ENCODE measurements at regions not wholly inside any gene's neighbourhood (a gene's known extent, or its start where the extent isn't known, plus 50 kb on each side); places are given as distances from the start of the nearest gene placed in this dataset.

DNA sequence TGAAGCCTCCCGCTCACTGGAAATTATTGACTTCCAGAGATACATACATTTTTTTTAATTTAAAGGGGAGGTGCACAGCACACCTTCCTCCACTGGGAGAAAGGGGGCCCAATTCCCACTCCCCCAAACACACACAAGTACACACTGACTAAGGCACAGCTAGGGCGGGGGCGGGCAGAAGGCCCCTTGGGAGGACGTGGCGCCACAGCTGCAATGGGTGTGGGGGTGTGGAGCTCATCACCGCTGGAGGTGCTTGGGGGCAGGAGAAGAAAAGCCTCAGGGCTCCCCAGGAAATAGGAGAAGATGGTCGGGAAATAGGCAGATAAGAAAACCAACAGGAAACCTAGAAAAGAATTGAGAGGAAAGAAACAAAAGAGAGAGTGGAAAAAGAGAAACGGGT lies 127.3 kb upstream of the FAM98A start:
- TF ChIP-seq CHD2 (IDR thresholded peaks at IDR 0.05; ENCODE audit: low read length, partially characterized antibody) (no peak), ELF1 (IDR thresholded peaks at IDR 0.05) (no peak), MXI1 (IDR thresholded peaks at IDR 0.05; ENCODE audit: low read depth, low read length) (no peak), RXRA (IDR thresholded peaks at IDR 0.05; ENCODE audit: borderline replicate concordance, low read depth) (no peak), GABPA (IDR thresholded peaks at IDR 0.05; ENCODE audit: low read depth) (no peak)
- TF ChIP-seq, protein P1, sequence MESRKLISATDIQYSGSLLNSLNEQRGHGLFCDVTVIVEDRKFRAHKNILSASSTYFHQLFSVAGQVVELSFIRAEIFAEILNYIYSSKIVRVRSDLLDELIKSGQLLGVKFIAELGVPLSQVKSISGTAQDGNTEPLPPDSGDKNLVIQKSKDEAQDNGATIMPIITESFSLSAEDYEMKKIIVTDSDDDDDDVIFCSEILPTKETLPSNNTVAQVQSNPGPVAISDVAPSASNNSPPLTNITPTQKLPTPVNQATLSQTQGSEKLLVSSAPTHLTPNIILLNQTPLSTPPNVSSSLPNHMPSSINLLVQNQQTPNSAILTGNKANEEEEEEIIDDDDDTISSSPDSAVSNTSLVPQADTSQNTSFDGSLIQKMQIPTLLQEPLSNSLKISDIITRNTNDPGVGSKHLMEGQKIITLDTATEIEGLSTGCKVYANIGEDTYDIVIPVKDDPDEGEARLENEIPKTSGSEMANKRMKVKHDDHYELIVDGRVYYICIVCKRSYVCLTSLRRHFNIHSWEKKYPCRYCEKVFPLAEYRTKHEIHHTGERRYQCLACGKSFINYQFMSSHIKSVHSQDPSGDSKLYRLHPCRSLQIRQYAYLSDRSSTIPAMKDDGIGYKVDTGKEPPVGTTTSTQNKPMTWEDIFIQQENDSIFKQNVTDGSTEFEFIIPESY (IDR thresholded peaks at IDR 0.05; ENCODE audit: borderline replicate concordance, low read depth) = no peak
- TF ChIP-seq, protein P2, sequence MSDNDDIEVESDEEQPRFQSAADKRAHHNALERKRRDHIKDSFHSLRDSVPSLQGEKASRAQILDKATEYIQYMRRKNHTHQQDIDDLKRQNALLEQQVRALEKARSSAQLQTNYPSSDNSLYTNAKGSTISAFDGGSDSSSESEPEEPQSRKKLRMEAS (IDR thresholded peaks at IDR 0.05; ENCODE audit: low read depth) = no peak
- H3K36me3 ChIP-seq (replicated peaks in 1 of 2; ENCODE audit: control insufficient read depth in 1 of 2, insufficient read depth in 2 of 2, low read length in 1 of 2) = no peaks in the 10 kb centered on the region
- no peaks in the 10 kb centered on the region for H3K27me3 ChIP-seq (ENCODE audit: insufficient read depth)
- H3K4me3 ChIP-seq (ENCODE audit: low read depth in 2 of 2, low read length in 1 of 2) = no peak overlapping the region
- POLR2A ChIA-PET = no interaction called here
- H3K9ac ChIP-seq = no peak overlapping the region
- 27% methylated on average over 8 of the region's 8 CpGs for WGBS (ENCODE audit: low lambda C conversion rate)
- no peaks in the 10 kb centered on the region for H3K9me2 ChIP-seq
- no peak for DNase-seq
- H3K79me2 ChIP-seq (ENCODE audit: insufficient read depth) = no peaks in the 10 kb centered on the region
- H3K4me1 ChIP-seq (ENCODE audit: control insufficient read depth in 1 of 2, insufficient read depth in 2 of 2, low read depth in 1 of 2, low read length in 1 of 2) = no peaks in the 10 kb centered on the region
- CTCF ChIA-PET = no interaction called here
- H3K27ac ChIP-seq (ENCODE audit: low read depth in 2 of 2, low read length in 1 of 2) = no peak overlapping the region
- no peak overlapping the region for H3K4me2 ChIP-seq
- H4K20me1 ChIP-seq (ENCODE audit: insufficient read depth) = no peaks in the 10 kb centered on the region
- no peaks in the 10 kb centered on the region for H3F3A ChIP-seq (replicated peaks; ENCODE audit: insufficient read depth)
- no peak overlapping the region for H2AFZ ChIP-seq (ENCODE audit: low read depth)
- no peaks in the 10 kb centered on the region for H3K9me3 ChIP-seq

DNA sequence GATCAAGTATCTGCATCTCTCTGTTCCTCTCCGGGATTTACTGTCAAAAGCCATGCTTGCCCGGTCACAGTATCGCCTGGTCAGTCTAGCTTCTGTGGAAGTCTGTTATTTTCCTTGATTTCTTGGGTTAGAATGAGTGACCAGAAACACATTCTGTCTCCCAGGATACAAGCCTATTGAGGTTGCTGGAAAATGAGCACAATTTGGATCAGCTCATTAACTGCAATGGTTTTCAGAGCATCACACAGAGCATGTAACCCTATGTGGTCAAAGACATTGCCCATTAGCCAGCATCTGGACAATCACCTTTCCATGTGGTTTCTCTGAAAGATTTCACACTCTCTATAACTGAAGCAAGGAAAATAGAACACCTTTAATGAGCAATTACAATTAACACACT lies 124.2 kb upstream of the FAM98A start:
- Histone ChIP-seq H3K27me3 (ENCODE audit: insufficient read depth) (no peaks in the 10 kb centered on the region; the same call in 1 of the 2 replicates), H3K4me2 (no peak overlapping the region), H3K27ac (ENCODE audit: low read depth in 2 of 2, low read length in 1 of 2) (no peak overlapping the region), H3K79me2 (ENCODE audit: insufficient read depth) (no peaks in the 10 kb centered on the region), H3F3A (replicated peaks; ENCODE audit: insufficient read depth) (no peaks in the 10 kb centered on the region), H3K9me2 (no peaks in the 10 kb centered on the region), H3K4me1 (ENCODE audit: control insufficient read depth in 1 of 2, insufficient read depth in 2 of 2, low read depth in 1 of 2, low read length in 1 of 2) (no peaks in the 10 kb centered on the region), H3K9me3 (no peaks in the 10 kb centered on the region), H3K36me3 (replicated peaks in 1 of 2; ENCODE audit: control insufficient read depth in 1 of 2, insufficient read depth in 2 of 2, low read length in 1 of 2) (no peaks in the 10 kb centered on the region), H3K4me3 (ENCODE audit: low read depth in 2 of 2, low read length in 1 of 2) (no peak overlapping the region), H3K9ac (no peak overlapping the region), H4K20me1 (ENCODE audit: insufficient read depth) (no peaks in the 10 kb centered on the region), H2AFZ (ENCODE audit: low read depth) (no peak overlapping the region)
- DNase-seq = no peak
- TF ChIP-seq SIN3A (IDR thresholded peaks at IDR 0.05; ENCODE audit: borderline replicate concordance, low read depth, low read length) (no peak), FOXJ3 (CRISPR knock-in tag; IDR thresholded peaks at IDR 0.05) (no peak), EP300 (IDR thresholded peaks at IDR 0.05; ENCODE audit: borderline replicate concordance in 1 of 2, low read depth in 1 of 2, low read length in 1 of 2) (no peak), MXI1 (IDR thresholded peaks at IDR 0.05; ENCODE audit: low read depth, low read length) (no peak), EZH2phosphoT487 (IDR thresholded peaks at IDR 0.05; ENCODE audit: borderline replicate concordance, low read depth) (no peak), JUND (IDR thresholded peaks at IDR 0.05) (no peak), RFX5 (IDR thresholded peaks at IDR 0.05; ENCODE audit: low read length) (no peak), NFIC (IDR thresholded peaks at IDR 0.05; ENCODE audit: borderline replicate concordance) (no peak), ELF1 (IDR thresholded peaks at IDR 0.05) (no peak), YY1 (IDR thresholded peaks at IDR 0.05; ENCODE audit: low read depth) (no peak)
- TF ChIP-seq, protein P2 (IDR thresholded peaks at IDR 0.05; ENCODE audit: low read depth) = no peak
- TF ChIP-seq, protein P3, sequence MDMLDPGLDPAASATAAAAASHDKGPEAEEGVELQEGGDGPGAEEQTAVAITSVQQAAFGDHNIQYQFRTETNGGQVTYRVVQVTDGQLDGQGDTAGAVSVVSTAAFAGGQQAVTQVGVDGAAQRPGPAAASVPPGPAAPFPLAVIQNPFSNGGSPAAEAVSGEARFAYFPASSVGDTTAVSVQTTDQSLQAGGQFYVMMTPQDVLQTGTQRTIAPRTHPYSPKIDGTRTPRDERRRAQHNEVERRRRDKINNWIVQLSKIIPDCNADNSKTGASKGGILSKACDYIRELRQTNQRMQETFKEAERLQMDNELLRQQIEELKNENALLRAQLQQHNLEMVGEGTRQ (IDR thresholded peaks at IDR 0.05; ENCODE audit: borderline replicate concordance, low read depth, low read length) = no peak
- TF ChIP-seq, protein P4, sequence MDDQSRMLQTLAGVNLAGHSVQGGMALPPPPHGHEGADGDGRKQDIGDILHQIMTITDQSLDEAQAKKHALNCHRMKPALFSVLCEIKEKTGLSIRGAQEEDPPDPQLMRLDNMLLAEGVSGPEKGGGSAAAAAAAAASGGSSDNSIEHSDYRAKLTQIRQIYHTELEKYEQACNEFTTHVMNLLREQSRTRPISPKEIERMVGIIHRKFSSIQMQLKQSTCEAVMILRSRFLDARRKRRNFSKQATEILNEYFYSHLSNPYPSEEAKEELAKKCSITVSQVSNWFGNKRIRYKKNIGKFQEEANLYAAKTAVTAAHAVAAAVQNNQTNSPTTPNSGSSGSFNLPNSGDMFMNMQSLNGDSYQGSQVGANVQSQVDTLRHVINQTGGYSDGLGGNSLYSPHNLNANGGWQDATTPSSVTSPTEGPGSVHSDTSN (IDR thresholded peaks at IDR 0.05) = no peak
- POLR2A ChIA-PET = no interaction called here
- WGBS (ENCODE audit: low lambda C conversion rate) = 14% methylated on average over 3 of the region's 3 CpGs
- CTCF ChIA-PET = no interaction called here

Data from SK-N-SH (cell line).